DOHH2 (cell line): ENCODE measurements at regions not wholly inside any gene's neighbourhood (a gene's known extent, or its start where the extent isn't known, plus 50 kb on each side); places are given as distances from the start of the nearest gene placed in this dataset.

Experiments
- CTCF ChIP-seq: fragments of 200-600 bp; sonication (generic); IDR thresholded peaks from one replicate; pipeline ENCODE4 v1.5.1; 2014; ENCODE audit warnings: antibody characterized with exemption, mild to moderate bottlenecking, low read depth, low read length; ENCODE audit not compliant: poor library complexity, severe bottlenecking
- EZH2phosphoT487 ChIP-seq: fragments of 200-600 bp; sonication (generic); IDR thresholded peaks from 2 replicates; pipeline ENCODE4 v1.6.1; 2017; ENCODE audit warnings: borderline replicate concordance, mild to moderate bottlenecking, antibody characterized with exemption, low read length, moderate library complexity, mixed read lengths

- TF ChIP-seq CTCF, result no peak
- TF ChIP-seq EZH2phosphoT487, result no peak
These were observed 106.7 kb upstream of the ASB18 start for GRCh38 chr2:236370847-236371409.
